Caco-2 (cell line): ENCODE measurements at regions not wholly inside any gene's neighbourhood (a gene's known extent, or its start where the extent isn't known, plus 50 kb on each side); places are given as distances from the start of the nearest gene placed in this dataset.

Experiments used
- BruUV-seq: library from RNA; stranded (reverse); fragments of 400-500 nt; replicated peaks from 2 replicates; lab custom pipeline; 2021; lab: Mats Ljungman, UMichigan
- CTCF ChIA-PET: fragments of 300-600 bp; sonication (Branson Sonifier 250); formaldehyde crosslinking; loops from one replicate; lab custom pipeline; 2022; ENCODE audit warnings: antibody characterized with exemption; lab: Charles Lee
- POLR2A ChIA-PET: fragments of 300-600 bp; sonication (Branson Sonifier 250); formaldehyde crosslinking; loops from one replicate; lab custom pipeline; 2022; ENCODE audit warnings: antibody characterized with exemption; lab: Charles Lee
- DNase-seq, 2 experiments: peaks; one replicate each; pipeline versions ENCODE4 v3.0.0 to v3.0.0-alpha.2; 2020 to 2022
- H3K27me3 ChIP-seq: replicated peaks from 2 replicates; pipeline ENCODE4 v1.6.0; 2011; ENCODE audit warnings: low read length; ENCODE audit not compliant: control insufficient read depth, insufficient read depth
- H3K36me3 ChIP-seq: 2 replicates; pipeline ENCODE4 v1.5.1; 2011; ENCODE audit warnings: low read length; ENCODE audit not compliant: control insufficient read depth, insufficient read depth
- H3K4me1 ChIP-seq: fragments of 250-450 bp; sonication (Bioruptor Pico); 2 replicates; pipeline ENCODE4 v1.5.1; 2020; ENCODE audit warnings: mild to moderate bottlenecking
- H3K4me3 ChIP-seq: 2 replicates; pipeline ENCODE4 v1.5.1; 2011; ENCODE audit warnings: low read depth, mild to moderate bottlenecking, control low read depth, low read length
- H3K9me3 ChIP-seq: fragments of 250-450 bp; sonication (Bioruptor Pico); 2 replicates; pipeline ENCODE4 v1.5.1; 2020; ENCODE audit warnings: mild to moderate bottlenecking, moderate library complexity
- H3K27ac Mint-ChIP-seq: one replicate; pipeline ENCODE4 v1.8.0; 2022; ENCODE audit warnings: mixed read lengths; ENCODE audit not compliant: unreplicated experiment
- H3K27me3 Mint-ChIP-seq: one replicate; pipeline ENCODE4 v1.8.0; 2022; ENCODE audit warnings: mixed read lengths; ENCODE audit not compliant: insufficient read depth, unreplicated experiment
- H3K36me3 Mint-ChIP-seq: one replicate; pipeline ENCODE4 v1.8.0; 2022; ENCODE audit warnings: mild to moderate bottlenecking, mixed read lengths; ENCODE audit not compliant: insufficient read depth, unreplicated experiment
- H3K4me1 Mint-ChIP-seq: one replicate; pipeline ENCODE4 v1.8.0; 2022; ENCODE audit warnings: low read depth, mixed read lengths; ENCODE audit not compliant: unreplicated experiment
- H3K4me3 Mint-ChIP-seq: one replicate; pipeline ENCODE4 v1.8.0; 2022; ENCODE audit warnings: mild to moderate bottlenecking, moderate library complexity, mixed read lengths; ENCODE audit not compliant: unreplicated experiment
- H3K9me3 Mint-ChIP-seq: one replicate; pipeline ENCODE4 v1.8.0; 2022; ENCODE audit warnings: mixed read lengths; ENCODE audit not compliant: unreplicated experiment
- CTCF ChIP-seq, 2 experiments: fragments of 200-600 bp in 1 of 2; IDR thresholded peaks; 1 replicate in 1 of 2; 2 replicates in 1 of 2; pipeline versions ENCODE4 v1.5.1 to v1.8.0; 2011 to 2022; ENCODE audit warnings: antibody characterized with exemption in 1 of 2, control low read depth in 1 of 2, inconsistent platforms in 1 of 2, low read depth in 1 of 2, low read length in 1 of 2, mild to moderate bottlenecking in 1 of 2, moderate library complexity in 1 of 2; ENCODE audit not compliant: insufficient read depth in 1 of 2, severe bottlenecking in 1 of 2, unreplicated experiment in 1 of 2
- intact Hi-C: fragments of 100-400 bp; cut with micrococcal nuclease; formaldehyde crosslinking; loops from one replicate; pipeline ENCODE4 v1.10.0; 2022; ENCODE audit not compliant: unreplicated experiment

- no peak overlapping the region for H3K4me3 Mint-ChIP-seq
- no peaks in the 10 kb centered on the region for H3K9me3 Mint-ChIP-seq
- ChIA-PET POLR2A (no interaction called here), CTCF (no interaction called here)
- H3K4me3 ChIP-seq: no peak overlapping the region
- H3K4me1 Mint-ChIP-seq: peaks cover 7% of the 10 kb centered on the region
- H3K27me3 Mint-ChIP-seq: no peaks in the 10 kb centered on the region
- TF ChIP-seq CTCF (IDR thresholded peaks at IDR 0.05; ENCODE audit: insufficient read depth in 1 of 2, low read depth in 1 of 2, low read length in 1 of 2, severe bottlenecking in 1 of 2, unreplicated experiment in 1 of 2): no peak
- H3K36me3 Mint-ChIP-seq: no peaks in the 10 kb centered on the region
- peaks cover 13% of the 10 kb centered on the region; the same call in 1 of the 2 replicates for H3K4me1 ChIP-seq
- H3K9me3 ChIP-seq: no peaks in the 10 kb centered on the region
- intact Hi-C loops: loop anchor here (10.0 kb wide), 1 partner anchor 118 kb away; no protein-coding TSS in a partner anchor
- H3K27ac Mint-ChIP-seq: no peak overlapping the region
- DNase-seq: peak in 1 of 2 experiments; percentile 6
- no peaks in the 10 kb centered on the region for H3K36me3 ChIP-seq
- no peaks in the 10 kb centered on the region for H3K27me3 ChIP-seq
- BruUV-seq: no TSS peak
Measured at GRCh38 chr1:99566290-99567021, 79.5 kb upstream of the PALMD start.

DNA sequence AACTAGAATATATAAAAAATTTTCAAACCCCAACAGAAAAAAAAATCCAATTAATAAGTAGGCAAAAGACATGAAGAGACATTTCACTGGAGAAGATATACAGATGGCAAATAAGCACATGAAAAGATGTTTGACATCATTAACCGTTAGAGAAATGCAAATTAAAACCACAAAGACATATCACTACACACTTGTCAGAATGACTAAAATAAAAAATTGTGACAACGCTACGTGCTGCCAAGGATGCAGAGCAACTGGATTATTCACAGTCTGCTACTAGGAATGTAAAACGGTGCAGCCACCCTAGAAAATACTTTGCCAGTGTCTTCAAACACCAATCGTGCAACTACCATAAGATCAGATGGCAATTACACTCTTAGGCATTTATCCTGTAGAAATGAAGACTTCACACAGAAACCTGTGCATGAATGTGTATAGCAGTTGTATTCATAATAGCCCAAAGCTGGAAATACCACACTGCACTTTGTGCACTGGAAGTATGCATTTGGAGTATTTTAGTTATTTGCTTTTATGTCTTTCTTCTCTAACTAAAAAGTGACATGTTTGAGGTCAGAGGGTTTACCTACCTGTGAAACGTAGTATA lies 75.3 kb upstream of the PALMD start:
- Histone ChIP-seq H3K4me3 (no peak overlapping the region), H3K9me3 (no peaks in the 10 kb centered on the region), H3K27me3 (no peaks in the 10 kb centered on the region), H3K4me1 (peaks cover 7% of the 10 kb centered on the region; the same call in 1 of the 2 replicates), H3K36me3 (no peaks in the 10 kb centered on the region)
- ChIA-PET POLR2A (no interaction called here), CTCF (no interaction called here)
- Mint-ChIP-seq H3K9me3 (no peaks in the 10 kb centered on the region), H3K27ac (no peak overlapping the region), H3K4me1 (peaks cover 22% of the 10 kb centered on the region), H3K4me3 (no peak overlapping the region), H3K36me3 (no peaks in the 10 kb centered on the region), H3K27me3 (peaks cover 2% of the 10 kb centered on the region)
- no peak for TF ChIP-seq CTCF (IDR thresholded peaks at IDR 0.05; ENCODE audit: insufficient read depth in 1 of 2, low read depth in 1 of 2, low read length in 1 of 2, severe bottlenecking in 1 of 2, unreplicated experiment in 1 of 2)
- no peak for DNase-seq
- intact Hi-C loops: no loop called here
- BruUV-seq: no TSS peak

DNA sequence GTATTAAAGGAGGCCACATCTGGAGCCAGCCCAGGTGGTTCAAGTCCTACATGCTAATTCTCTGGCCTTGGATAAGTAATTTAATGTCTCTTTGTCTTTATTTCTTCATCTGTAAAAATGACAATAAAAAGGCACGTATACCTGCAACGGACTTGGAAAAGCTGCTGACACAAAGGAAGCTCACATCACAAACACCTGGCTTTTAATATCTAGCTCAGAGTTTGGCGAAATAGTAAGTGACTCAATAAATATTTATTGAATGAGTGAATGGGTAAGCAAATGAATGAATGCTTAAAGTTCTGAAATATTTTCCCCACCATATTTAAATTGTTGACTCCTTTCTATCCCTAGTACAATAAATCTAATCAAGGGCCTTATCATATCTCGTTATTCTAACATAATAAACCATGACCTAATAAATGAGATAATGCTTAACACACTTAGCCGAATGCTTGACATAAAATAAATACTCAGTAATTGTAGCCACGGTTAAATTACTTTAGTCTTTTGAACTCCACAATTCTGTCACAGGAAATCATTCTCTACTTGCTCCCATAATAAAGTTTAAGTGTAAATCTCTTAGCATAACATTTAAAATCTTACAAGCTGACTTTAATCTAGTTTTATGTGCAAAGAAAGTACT lies 74.7 kb upstream of the PALMD start:
- Mint-ChIP-seq H3K27me3 (peaks cover 2% of the 10 kb centered on the region), H3K36me3 (no peaks in the 10 kb centered on the region), H3K27ac (no peak overlapping the region), H3K9me3 (no peaks in the 10 kb centered on the region), H3K4me3 (no peak overlapping the region), H3K4me1 (peaks cover 22% of the 10 kb centered on the region)
- H3K4me1 ChIP-seq: peaks cover 3% of the 10 kb centered on the region; the same call in 1 of the 2 replicates
- TF ChIP-seq CTCF (IDR thresholded peaks at IDR 0.05; ENCODE audit: insufficient read depth in 1 of 2, low read depth in 1 of 2, low read length in 1 of 2, severe bottlenecking in 1 of 2, unreplicated experiment in 1 of 2): no peak
- no peak for DNase-seq
- POLR2A ChIA-PET: no interaction called here
- intact Hi-C loops: no loop called here
- no peaks in the 10 kb centered on the region for H3K27me3 ChIP-seq
- H3K36me3 ChIP-seq: no peaks in the 10 kb centered on the region
- H3K4me3 ChIP-seq: no peak overlapping the region
- CTCF ChIA-PET: no interaction called here
- no peaks in the 10 kb centered on the region for H3K9me3 ChIP-seq
- BruUV-seq: no TSS peak
